HCT116 (cell line): ENCODE measurements at regions not wholly inside any gene's neighbourhood (a gene's known extent, or its start where the extent isn't known, plus 50 kb on each side); places are given as distances from the start of the nearest gene placed in this dataset.

Source experiments
- CEBPB ChIP-seq: IDR thresholded peaks from 2 replicates; pipeline ENCODE4 v1.6.1; 2012; ENCODE audit warnings: low read depth
- ELF1 ChIP-seq: IDR thresholded peaks from 2 replicates; pipeline ENCODE4 v1.6.1; 2012; ENCODE audit warnings: low read depth, borderline replicate concordance
- POLR2A ChIP-seq: IDR thresholded peaks from 2 replicates; pipeline ENCODE4 v1.7.0; 2011; ENCODE audit warnings: borderline replicate concordance; ENCODE audit not compliant: insufficient read depth, insufficient read length; ENCODE audit errors: extremely low read depth
- POLR2AphosphoS5 ChIP-seq: IDR thresholded peaks from 2 replicates; pipeline ENCODE4 v1.6.1; 2011; ENCODE audit warnings: mild to moderate bottlenecking, low read depth, low read length, moderate library complexity
- SIN3A ChIP-seq: IDR thresholded peaks from 2 replicates; pipeline ENCODE4 v1.6.1; 2012; ENCODE audit warnings: low read depth
- TF ChIP-seq, protein P1 (sequence below): IDR thresholded peaks from 2 replicates; pipeline ENCODE4 v1.6.1; 2012

DNA sequence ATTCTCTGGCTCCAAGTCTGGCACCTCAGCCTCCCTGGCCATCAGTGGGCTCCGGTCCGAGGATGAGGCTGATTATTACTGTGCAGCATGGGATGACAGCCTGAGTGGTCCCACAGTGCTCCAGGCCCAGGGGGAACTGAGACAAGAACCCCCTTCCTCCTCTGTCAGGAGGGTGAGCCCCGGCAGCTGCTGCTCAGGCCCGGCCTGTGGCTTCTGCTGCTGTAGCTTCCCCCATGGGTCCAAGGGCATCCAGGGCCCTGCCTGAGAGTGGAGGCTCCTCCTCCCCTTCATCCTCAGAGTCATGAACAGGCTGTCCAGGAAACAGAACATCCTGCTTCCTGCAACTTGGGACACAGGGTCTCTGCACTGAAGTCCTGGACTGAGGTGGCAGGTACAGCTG is 113.6 kb downstream of the VPREB1 start:
- no peak for TF ChIP-seq ELF1
- TF ChIP-seq POLR2AphosphoS5 = no peak
- TF ChIP-seq CEBPB = no peak
- no peak for TF ChIP-seq POLR2A
- TF ChIP-seq SIN3A = no peak
- TF ChIP-seq, protein P1, sequence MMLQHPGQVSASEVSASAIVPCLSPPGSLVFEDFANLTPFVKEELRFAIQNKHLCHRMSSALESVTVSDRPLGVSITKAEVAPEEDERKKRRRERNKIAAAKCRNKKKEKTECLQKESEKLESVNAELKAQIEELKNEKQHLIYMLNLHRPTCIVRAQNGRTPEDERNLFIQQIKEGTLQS = no peak
